GM19023 (cell line): ENCODE measurements at regions not wholly inside any gene's neighbourhood (a gene's known extent, or its start where the extent isn't known, plus 50 kb on each side); places are given as distances from the start of the nearest gene placed in this dataset.
A peak's percentile ranks its signal among the peaks of the same experiment; 100 is the strongest.
"Not testable (repeated sequence)": the region's sequence is repeated elsewhere in the genome, so short reads cannot be mapped to it uniquely, and the experiment has no call there.

ENCODE experiments used
- ATAC-seq: cut with Tn5 transposase; IDR thresholded peaks from one replicate; pipeline ENCODE4 v1.9.1; 2021; ENCODE audit warnings: mild to moderate bottlenecking, moderate library complexity; ENCODE audit not compliant: unreplicated experiment

DNA sequence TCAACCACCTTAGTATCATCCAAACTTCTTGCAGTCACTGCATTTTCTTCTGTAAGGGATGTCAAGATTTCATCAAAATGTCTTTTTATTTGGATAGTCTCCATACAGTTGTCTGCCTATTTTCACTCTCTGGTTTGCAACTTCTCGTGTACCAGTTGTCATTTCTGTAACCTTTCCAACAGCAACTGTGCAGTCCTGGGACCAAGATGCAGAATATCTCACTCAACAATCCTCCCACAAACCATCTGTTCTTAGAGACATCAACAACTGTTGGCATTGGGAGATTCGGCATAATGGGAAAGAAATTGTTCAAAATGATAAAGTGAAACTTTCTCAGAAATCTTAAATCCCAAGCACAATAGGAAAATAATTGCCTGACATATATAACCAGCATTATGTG, 933.6 kb upstream of the SLC39A10 start:
- no peak for ATAC-seq

GRCh38 chr2:194721227-194721626, 935.8 kb upstream of the SLC39A10 start:
- no peak for ATAC-seq

- no peak for ATAC-seq
These were observed 936.6 kb upstream of the SLC39A10 start for GRCh38 chr2:194720462-194720861.

DNA sequence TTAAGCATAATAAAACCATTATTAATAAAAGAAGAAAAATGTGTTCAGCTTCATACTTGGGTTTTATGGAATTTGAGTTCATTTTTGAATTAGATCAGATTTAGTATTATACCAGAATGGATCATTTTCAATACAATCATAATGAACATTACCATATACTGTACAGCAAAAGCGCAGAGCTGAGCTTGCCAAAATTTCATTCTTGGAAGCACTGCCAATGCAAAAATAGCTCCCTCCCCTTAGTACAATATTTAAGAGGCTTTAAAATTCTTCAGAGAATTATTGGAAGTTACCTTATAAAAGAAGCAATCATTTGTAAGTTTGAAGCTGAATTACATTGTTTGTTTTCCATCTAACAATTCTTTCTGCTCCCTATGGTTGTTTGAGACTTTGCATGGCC, 938.1 kb upstream of the SLC39A10 start:
- ATAC-seq, result no peak

- ATAC-seq, result no peak
These were observed 942.5 kb upstream of the SLC39A10 start for GRCh38 chr2:194714541-194714940.

GRCh38 chr2:194709840-194710239, 947.2 kb upstream of the SLC39A10 start:
- ATAC-seq, result no peak

- ATAC-seq, result no peak
These were observed 950.8 kb upstream of the SLC39A10 start for GRCh38 chr2:194706179-194706578.

DNA sequence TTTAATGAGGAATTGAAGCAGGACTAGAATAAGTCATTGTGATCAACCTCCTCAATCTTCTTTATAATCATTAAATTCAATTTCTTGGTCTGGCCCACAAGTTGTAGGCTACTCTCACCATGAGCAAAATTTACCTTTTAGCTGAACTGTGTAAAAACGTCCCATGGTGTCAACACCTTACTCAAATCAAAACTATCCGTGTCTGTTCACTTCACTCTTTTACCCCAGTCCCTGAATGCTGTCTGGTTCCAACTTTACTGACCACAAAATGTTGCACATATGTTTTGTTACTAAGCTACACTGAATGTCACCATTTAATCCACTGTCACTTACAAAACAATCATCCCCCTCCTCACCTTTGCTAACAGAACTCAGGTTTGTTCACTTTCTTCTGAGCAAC, 951.6 kb upstream of the SLC39A10 start:
- no peak for ATAC-seq

DNA sequence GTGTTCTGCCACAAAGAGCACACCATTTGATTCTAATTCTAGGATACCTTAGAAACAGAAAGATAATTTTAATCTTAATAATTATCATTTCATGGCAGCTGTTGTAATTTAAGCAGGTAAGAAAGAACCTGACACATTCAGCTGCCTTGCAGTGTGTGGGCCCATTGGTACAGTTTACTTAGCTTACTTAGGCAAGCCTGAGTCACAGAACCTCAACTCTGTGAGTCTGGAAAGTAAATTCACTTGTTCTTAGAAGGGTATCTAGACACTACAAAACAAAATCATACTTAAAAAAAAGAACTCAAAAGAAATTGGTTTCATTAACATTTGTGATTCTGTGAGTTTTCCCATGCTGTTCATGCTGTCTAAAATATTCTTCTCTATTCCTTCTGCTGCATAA, 956.3 kb upstream of the SLC39A10 start:
- ATAC-seq, result no peak

- ATAC-seq, result no peak
These were observed 956.9 kb upstream of the SLC39A10 start for GRCh38 chr2:194700116-194700515.

GRCh38 chr2:194698012-194698411, 959.0 kb upstream of the SLC39A10 start:
- no peak for ATAC-seq

- no peak for ATAC-seq
These were observed 959.6 kb upstream of the SLC39A10 start for GRCh38 chr2:194697439-194697838.

GRCh38 chr2:194696690-194697089, 960.3 kb upstream of the SLC39A10 start:
- ATAC-seq, result no peak

GRCh38 chr2:194686569-194686968, 970.5 kb upstream of the SLC39A10 start:
- ATAC-seq, result no peak

GRCh38 chr2:194674043-194674442, 983.0 kb upstream of the SLC39A10 start:
- ATAC-seq, result no peak

- no peak for ATAC-seq
These were observed 984.0 kb upstream of the SLC39A10 start for GRCh38 chr2:194672994-194673393.

- no peak for ATAC-seq
These were observed 995.6 kb upstream of the SLC39A10 start for GRCh38 chr2:194661431-194661830.

DNA sequence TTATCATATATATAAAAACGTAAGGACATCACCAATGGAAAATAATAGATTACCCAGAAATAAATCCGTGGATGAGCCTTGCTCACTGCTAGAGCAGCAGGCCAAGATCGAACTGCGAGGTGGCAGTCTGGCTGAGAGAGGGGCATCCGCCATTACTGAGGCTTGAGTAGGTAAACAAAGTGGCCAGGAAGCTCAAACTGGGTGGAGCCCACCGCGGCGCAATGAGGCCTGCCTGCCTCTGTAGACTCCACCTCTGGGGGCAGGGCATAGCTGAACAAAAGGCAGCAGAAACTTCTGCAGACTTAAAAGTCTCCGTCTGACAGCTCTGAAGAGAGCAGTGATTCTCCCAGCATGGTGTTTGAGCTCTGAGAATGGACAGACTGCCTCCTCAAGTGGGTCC, 1018.0 kb upstream of the SLC39A10 start:
- not testable (repeated sequence) for ATAC-seq

GRCh38 chr2:194621945-194622344, 1035.1 kb upstream of the SLC39A10 start:
- no peak for ATAC-seq

DNA sequence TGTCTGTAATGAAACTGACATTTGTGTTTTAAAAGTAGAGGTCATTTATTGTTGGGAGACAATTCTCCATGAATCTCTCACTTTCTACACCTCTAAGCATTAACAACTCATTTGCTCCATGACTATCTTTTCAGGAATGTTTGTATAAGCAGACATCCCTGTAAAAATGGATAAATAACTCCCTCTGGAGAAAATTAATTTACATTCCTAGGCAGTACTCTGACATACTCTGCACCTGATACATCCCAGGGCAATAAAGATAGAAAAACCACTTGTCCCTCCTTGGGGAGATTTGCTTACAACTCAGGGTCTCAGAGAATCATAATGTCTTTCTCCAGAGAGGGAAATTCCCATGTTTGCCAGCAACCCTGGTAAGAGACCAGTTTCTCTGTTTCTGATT, 1037.7 kb upstream of the SLC39A10 start:
- ATAC-seq, result no peak

DNA sequence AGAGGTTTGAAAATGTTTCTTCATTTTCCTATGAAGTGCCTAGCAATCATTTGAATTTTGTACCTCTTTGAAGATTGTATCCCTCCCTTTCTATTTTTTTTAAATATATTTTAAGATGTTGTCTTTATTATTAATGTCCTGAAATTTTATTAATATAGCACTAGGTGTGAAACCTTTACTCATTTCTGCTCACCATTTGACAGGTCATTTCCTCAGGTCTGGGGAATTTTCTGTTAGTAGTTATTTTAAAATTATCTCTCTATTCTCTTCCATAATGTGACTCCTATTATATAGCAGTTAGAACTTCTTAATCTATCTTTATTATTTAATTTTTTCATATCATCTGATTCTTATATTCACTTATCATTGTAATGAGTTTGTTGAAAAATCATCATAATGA, 1038.6 kb upstream of the SLC39A10 start:
- ATAC-seq, result no peak

DNA sequence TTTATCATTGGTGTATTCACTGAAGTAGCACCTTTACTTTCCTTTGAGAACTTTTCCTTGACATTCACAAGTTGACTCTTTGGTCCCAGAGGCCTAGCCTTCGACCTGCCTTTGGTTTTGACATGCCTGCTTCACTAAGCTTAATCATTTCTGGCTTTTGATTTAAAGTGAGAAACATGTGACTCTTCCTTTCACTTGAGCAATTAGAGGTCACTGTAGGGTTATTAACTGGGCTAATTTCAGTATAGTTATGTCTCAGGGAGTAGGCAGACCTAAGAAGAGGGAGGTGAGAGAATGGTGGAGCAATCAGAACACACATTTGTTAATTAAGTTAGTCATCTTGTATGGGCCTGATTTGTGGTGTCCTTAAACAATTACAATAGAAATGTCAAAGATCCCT, 1040.7 kb upstream of the SLC39A10 start:
- ATAC-seq, result peak; percentile 90

DNA sequence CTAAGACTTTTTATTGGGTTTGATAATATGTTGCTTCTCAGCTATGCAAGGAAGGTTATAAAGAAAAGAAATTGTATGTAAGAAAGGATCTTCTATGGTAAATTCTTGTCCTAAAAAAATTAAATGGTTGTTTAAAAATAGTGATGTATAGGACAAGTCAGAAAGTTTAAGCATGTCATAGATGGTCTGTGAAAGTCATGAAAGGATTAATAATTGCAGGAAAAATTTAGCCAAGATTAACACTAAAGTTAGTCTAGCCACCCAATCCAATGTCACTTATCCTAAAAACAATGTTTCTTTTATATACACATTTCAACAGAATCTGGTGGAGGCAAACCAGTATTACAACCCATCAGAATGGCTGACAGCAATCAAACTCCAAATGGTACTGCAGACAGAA, 1046.7 kb upstream of the SLC39A10 start:
- no peak for ATAC-seq

DNA sequence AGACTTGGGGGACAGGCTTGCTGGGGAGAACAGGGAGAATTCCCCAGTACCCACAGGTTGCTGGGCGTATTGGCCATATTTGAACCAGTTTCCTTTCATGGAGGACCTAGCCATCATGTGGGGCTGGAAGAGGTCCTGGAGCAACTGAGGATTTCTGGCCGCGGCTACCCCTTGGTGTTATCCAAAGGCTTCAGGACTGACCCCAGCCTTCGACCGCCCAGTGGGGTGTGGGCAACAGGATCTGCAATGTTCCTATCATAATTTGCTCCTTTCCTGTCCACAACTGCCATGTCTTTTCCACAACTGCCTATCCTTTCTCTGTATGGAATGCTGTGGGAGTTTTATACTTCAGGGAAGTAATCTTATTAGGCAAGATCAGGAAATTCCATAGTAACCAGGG, 1053.6 kb upstream of the SLC39A10 start:
- no peak for ATAC-seq
